ENCODE measurements at regions not wholly inside any gene's neighbourhood (a gene's known extent, or its start where the extent isn't known, plus 50 kb on each side); places are given as distances from the start of the nearest gene placed in this dataset.
"Not testable (repeated sequence)": the region's sequence is repeated elsewhere in the genome, so short reads cannot be mapped to it uniquely, and the experiment has no call there.

DNA sequence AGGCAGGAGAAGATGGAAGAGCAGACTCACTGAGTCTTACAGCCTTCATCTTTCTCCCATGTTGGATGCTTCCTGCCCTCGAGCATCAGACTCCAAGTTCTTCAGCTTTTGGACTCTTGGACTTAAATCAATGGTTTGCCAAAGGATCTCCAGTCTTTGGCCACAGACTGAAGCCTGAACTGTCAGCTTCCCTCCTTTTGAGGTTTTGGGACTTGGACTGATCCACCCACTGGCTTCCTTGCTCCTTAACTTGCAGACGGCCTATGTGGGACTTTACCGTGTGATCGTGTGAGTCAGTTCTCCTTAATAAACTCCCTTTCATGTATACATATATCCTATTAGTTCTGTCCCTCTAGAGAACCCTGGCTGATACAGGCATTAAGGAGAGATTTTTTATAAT lies 62.4 kb upstream of the TNIK start:
- intact Hi-C loops (cut with DNase I), result no loop called here
- ATAC-seq (no peak), DNase-seq (no peak)
- 75 to 87% (median 86%) methylated on average over 4 of the region's 4 CpGs for WGBS, 3 donors
- no peaks in the 10 kb centered on the region for H3K9me3 ChIP-seq
- H3K27me3 ChIP-seq (ENCODE audit: insufficient read depth in 3 of 3, low read length in 2 of 3), result no peaks in the 10 kb centered on the region
- no peaks in the 10 kb centered on the region for H3K36me3 ChIP-seq (ENCODE audit: insufficient read depth in 1 of 2, low read depth in 1 of 2)
- H3K27ac ChIP-seq, result no peak overlapping the region
- no peak for TF ChIP-seq CTCF (IDR thresholded peaks at IDR 0.05)
- no peaks in the 10 kb centered on the region for H3K4me1 ChIP-seq
- H3K4me3 ChIP-seq, result no peak overlapping the region

DNA sequence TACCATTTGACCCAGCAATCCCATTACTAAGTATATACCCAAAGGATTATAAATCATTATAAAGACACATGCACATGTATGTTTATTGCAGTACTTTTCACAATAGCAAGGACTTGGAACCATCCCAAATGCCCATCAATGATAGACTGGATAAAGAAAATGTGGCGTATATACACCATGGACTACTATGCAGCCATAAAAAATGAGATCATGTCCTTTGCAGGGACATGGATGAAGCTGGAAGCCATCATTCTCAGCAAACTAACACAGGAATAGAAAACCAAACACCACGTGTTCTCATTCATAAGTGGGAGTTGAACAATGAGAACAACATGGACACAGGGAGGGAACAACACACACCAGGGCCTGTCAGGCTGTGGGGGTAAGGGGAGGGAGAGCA lies 59.2 kb upstream of the TNIK start:
- H3K4me1 ChIP-seq; H3K27ac ChIP-seq; ATAC-seq; H3K9me3 ChIP-seq; H3K36me3 ChIP-seq (ENCODE audit: insufficient read depth in 1 of 2, low read depth in 1 of 2); DNase-seq; H3K4me3 ChIP-seq; H3K27me3 ChIP-seq (ENCODE audit: insufficient read depth in 3 of 3, low read length in 2 of 3); intact Hi-C loops (cut with DNase I): not testable (repeated sequence)
- 86 to 91% (median 91%) methylated on average over 2 of the region's 2 CpGs for WGBS, 3 donors

GRCh38 chr3:171516765-171517164 lies 56.6 kb upstream of the TNIK start:
- no peak for TF ChIP-seq CTCF (IDR thresholded peaks at IDR 0.05)
- 73 to 83% (median 74%) methylated on average over 2 of the region's 2 CpGs for WGBS, 3 donors
- DNase-seq, result no peak
- no peak for ATAC-seq
- H3K4me1 ChIP-seq, result no peaks in the 10 kb centered on the region
- no peak overlapping the region for H3K27ac ChIP-seq
- no peaks in the 10 kb centered on the region for H3K27me3 ChIP-seq (ENCODE audit: insufficient read depth in 3 of 3, low read length in 2 of 3)
- no peaks in the 10 kb centered on the region for H3K9me3 ChIP-seq
- H3K36me3 ChIP-seq (ENCODE audit: insufficient read depth in 1 of 2, low read depth in 1 of 2), result no peaks in the 10 kb centered on the region
- H3K4me3 ChIP-seq, result no peak overlapping the region
- intact Hi-C loops (cut with DNase I), result no loop called here

GRCh38 chr3:171514466-171514865 lies 54.3 kb upstream of the TNIK start:
- no peaks in the 10 kb centered on the region for H3K36me3 ChIP-seq (ENCODE audit: insufficient read depth in 1 of 2, low read depth in 1 of 2)
- no peaks in the 10 kb centered on the region for H3K4me1 ChIP-seq
- TF ChIP-seq CTCF (IDR thresholded peaks at IDR 0.05), result no peak
- intact Hi-C loops (cut with DNase I), result no loop called here
- no peak overlapping the region for H3K27ac ChIP-seq
- no peaks in the 10 kb centered on the region for H3K9me3 ChIP-seq
- ATAC-seq (no peak), DNase-seq (no peak)
- 83 to 87% (median 84%) methylated on average over 2 of the region's 2 CpGs for whole genome bisulfite sequencing, 3 donors
- H3K27me3 ChIP-seq (ENCODE audit: insufficient read depth in 3 of 3, low read length in 2 of 3), result no peaks in the 10 kb centered on the region
- H3K4me3 ChIP-seq, result no peak overlapping the region

GRCh38 chr3:171511450-171511849 lies 51.2 kb upstream of the TNIK start:
- intact Hi-C loops (cut with DNase I), result no loop called here

More at GRCh38 chr3:171511450-171511849, 51.2 kb upstream of the TNIK start:
- Histone ChIP-seq H3K36me3 (ENCODE audit: insufficient read depth in 1 of 2, low read depth in 1 of 2) (no peaks in the 10 kb centered on the region), H3K4me1 (no peaks in the 10 kb centered on the region), H3K9me3 (no peaks in the 10 kb centered on the region), H3K27ac (no peak overlapping the region), H3K27me3 (ENCODE audit: insufficient read depth in 3 of 3, low read length in 2 of 3) (no peaks in the 10 kb centered on the region), H3K4me3 (no peak overlapping the region)
- DNase-seq, result no peak
- WGBS, 3 donors, result 81 to 92% (median 88%) methylated on average over 2 of the region's 2 CpGs
- TF ChIP-seq CTCF (IDR thresholded peaks at IDR 0.05), result no peak
- ATAC-seq, result no peak
